GM10248 (cell line): ENCODE measurements at regions not wholly inside any gene's neighbourhood (a gene's known extent, or its start where the extent isn't known, plus 50 kb on each side); places are given as distances from the start of the nearest gene placed in this dataset.

ENCODE experiments used
- CTCF ChIA-PET: fragments of 300-600 bp; sonication (Branson Sonifier 250); formaldehyde crosslinking; extraction: SDS; loops from one replicate; lab custom pipeline; 2021; ENCODE audit warnings: antibody characterized with exemption; lab: Yijun Ruan, JAX
- POLR2A ChIA-PET: fragments of 350-650 bp; sonication (Branson Sonifier 250); formaldehyde crosslinking; extraction: SDS; loops from one replicate; lab custom pipeline; 2020; ENCODE audit warnings: antibody characterized with exemption; lab: Yijun Ruan, JAX
- DNase-seq: peaks from one replicate; pipeline ENCODE4 v3.0.0; 2012; ENCODE audit errors: extremely low spot score
- TF ChIP-seq, protein P1 (sequence below): IDR thresholded peaks from 2 replicates; pipeline ENCODE4 v1.5.1; 2012; ENCODE audit warnings: mild to moderate bottlenecking, low read depth; ENCODE audit errors: extremely low read depth, missing control alignments, control extremely low read depth

- CTCF ChIA-PET = no interaction called here
- TF ChIP-seq, protein P1, sequence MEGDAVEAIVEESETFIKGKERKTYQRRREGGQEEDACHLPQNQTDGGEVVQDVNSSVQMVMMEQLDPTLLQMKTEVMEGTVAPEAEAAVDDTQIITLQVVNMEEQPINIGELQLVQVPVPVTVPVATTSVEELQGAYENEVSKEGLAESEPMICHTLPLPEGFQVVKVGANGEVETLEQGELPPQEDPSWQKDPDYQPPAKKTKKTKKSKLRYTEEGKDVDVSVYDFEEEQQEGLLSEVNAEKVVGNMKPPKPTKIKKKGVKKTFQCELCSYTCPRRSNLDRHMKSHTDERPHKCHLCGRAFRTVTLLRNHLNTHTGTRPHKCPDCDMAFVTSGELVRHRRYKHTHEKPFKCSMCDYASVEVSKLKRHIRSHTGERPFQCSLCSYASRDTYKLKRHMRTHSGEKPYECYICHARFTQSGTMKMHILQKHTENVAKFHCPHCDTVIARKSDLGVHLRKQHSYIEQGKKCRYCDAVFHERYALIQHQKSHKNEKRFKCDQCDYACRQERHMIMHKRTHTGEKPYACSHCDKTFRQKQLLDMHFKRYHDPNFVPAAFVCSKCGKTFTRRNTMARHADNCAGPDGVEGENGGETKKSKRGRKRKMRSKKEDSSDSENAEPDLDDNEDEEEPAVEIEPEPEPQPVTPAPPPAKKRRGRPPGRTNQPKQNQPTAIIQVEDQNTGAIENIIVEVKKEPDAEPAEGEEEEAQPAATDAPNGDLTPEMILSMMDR = no peak
- no peak for DNase-seq
- POLR2A ChIA-PET = no interaction called here
These were observed 318.2 kb downstream of the NPIPA8 start for GRCh38 chr16:18018376-18018775.

DNA sequence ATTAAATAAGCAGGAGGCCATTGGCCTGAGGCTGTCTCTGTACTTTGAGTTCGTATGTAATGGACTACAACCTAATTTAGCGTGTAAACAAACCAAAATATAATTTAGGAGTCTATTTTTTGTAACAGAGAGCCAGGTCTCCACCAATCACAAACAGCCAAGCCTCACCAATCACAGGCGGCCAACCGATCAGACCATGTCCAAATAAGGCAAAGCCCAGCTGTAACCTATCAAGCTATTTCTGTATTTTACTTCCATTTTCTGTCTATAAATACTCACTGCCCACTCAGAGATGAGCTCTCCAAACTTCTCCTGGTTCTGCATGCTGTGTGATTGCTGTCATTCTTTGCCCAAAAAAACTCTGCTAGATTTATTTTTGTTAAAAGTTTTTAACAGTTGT is 322.7 kb downstream of the NPIPA8 start:
- POLR2A ChIA-PET = no interaction called here

GRCh38 chr16:18008356-18008755 is 328.2 kb downstream of the NPIPA8 start:
- TF ChIP-seq, protein P1 = no peak
- no peak for DNase-seq
- POLR2A ChIA-PET = no interaction called here
- CTCF ChIA-PET = no interaction called here

More for the DNA sequence above, 322.7 kb downstream of the NPIPA8 start:
- DNase-seq = no peak
- TF ChIP-seq, protein P1 = no peak
- CTCF ChIA-PET = interaction anchor here (1.6 kb wide), 1 partner anchor 8 kb away, joined by 3 read pairs; no protein-coding TSS in a partner anchor

DNA sequence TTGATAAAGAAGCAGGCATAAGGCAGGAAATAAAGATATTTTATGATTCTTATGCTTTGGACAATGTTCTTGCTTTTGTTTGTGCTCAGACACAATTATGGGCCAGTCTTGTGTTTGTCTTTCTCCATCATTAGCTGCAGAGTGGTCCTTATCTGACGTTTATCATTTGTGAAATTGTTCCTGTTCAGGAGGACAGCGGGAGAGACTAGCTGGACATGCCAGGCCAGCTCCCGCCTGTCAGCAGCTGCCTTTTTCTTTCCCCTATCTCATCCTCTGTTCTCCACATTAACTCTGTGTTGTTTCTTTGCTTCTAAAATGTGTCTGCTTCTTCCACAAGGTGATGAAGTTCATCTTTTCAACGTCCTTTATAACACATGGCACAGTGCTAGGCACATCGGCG is 333.5 kb downstream of the NPIPA8 start:
- DNase-seq = no peak
- TF ChIP-seq, protein P1 = no peak
- ChIA-PET POLR2A (no interaction called here), CTCF (no interaction called here)

- TF ChIP-seq, protein P1 = no peak
- no peak for DNase-seq
- ChIA-PET POLR2A (no interaction called here), CTCF (no interaction called here)
These were observed 337.5 kb downstream of the NPIPA8 start for GRCh38 chr16:17998996-17999395.

DNA sequence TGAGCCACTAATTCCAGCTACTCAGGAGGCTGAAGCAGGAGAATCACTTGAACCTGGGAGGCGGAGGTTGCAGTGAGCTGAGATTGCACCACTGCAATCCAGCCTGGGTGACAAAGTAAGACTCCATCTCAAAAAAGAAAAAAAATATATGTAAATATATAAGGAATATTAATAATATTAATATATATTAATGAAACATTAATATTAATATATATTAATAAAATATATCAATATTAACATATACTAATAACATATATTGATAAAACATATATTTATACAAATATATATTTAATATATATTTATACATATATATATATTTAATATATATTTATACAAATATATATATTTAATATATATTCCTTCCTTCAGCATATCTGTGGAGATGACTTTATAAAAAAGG is 338.0 kb downstream of the NPIPA8 start:
- TF ChIP-seq, protein P1 = no peak
- DNase-seq = no peak
- POLR2A ChIA-PET = no interaction called here
- CTCF ChIA-PET = no interaction called here

- ChIA-PET CTCF (no interaction called here), POLR2A (no interaction called here)
- no peak for DNase-seq
- TF ChIP-seq, protein P1 = no peak
These were observed 342.5 kb downstream of the NPIPA8 start for GRCh38 chr16:17994027-17994426.
